SK-N-SH treated with all-trans-retinoic acid at 6 μM for 48 hours (cell line): ENCODE measurements at regions not wholly inside any gene's neighbourhood (a gene's known extent, or its start where the extent isn't known, plus 50 kb on each side); places are given as distances from the start of the nearest gene placed in this dataset.

ENCODE experiments used
- ATAC-seq: fragments of 200-7000 bp; cut with Tn5 transposase; 3 replicates; pipeline ENCODE4 v1.9.1; 2020; ENCODE audit warnings: mild to moderate bottlenecking, moderate library complexity
- ARNTL ChIP-seq: fragments of 450-650 bp; formaldehyde crosslinking; IDR thresholded peaks from 2 replicates; pipeline ENCODE4 v1.5.0; 2020; ENCODE audit warnings: low read depth, mild to moderate bottlenecking, moderate library complexity, borderline replicate concordance
- BACH2 ChIP-seq: fragments of 250-450 bp; sonication (Bioruptor Pico); IDR thresholded peaks from 2 replicates; pipeline ENCODE4 v1.9.0; 2021; ENCODE audit warnings: mild to moderate bottlenecking, borderline replicate concordance
- CSRNP3 ChIP-seq: fragments of 250-450 bp; sonication (Bioruptor Pico); IDR thresholded peaks from 2 replicates; pipeline ENCODE4 v1.5.1; 2021; ENCODE audit warnings: mild to moderate bottlenecking, moderate library complexity
- ESRRG ChIP-seq: fragments of 250-450 bp; sonication (Bioruptor Pico); IDR thresholded peaks from 2 replicates; pipeline ENCODE4 v1.6.1; 2021; ENCODE audit warnings: mild to moderate bottlenecking
- GLIS3 ChIP-seq: fragments of 250-450 bp; sonication (Bioruptor Pico); IDR thresholded peaks from 2 replicates; pipeline ENCODE4 v1.5.0; 2020; ENCODE audit warnings: mild to moderate bottlenecking, moderate library complexity
- ISL1 ChIP-seq: fragments of 250-450 bp; sonication (Bioruptor Pico); IDR thresholded peaks from 2 replicates; pipeline ENCODE4 v2.1.2; 2022; ENCODE audit warnings: mild to moderate bottlenecking, moderate library complexity
- OSR1 ChIP-seq: fragments of 250-450 bp; sonication (Bioruptor Pico); IDR thresholded peaks from 2 replicates; pipeline ENCODE4 v1.8.0; 2022; ENCODE audit warnings: moderate library complexity, mild to moderate bottlenecking, inconsistent platforms
- PATZ1 ChIP-seq: fragments of 250-450 bp; sonication (Bioruptor Pico); IDR thresholded peaks from 2 replicates; pipeline ENCODE4 v1.8.0; 2020; ENCODE audit warnings: mild to moderate bottlenecking, moderate library complexity, borderline replicate concordance
- POU6F1 ChIP-seq: fragments of 250-450 bp; sonication (Bioruptor Pico); IDR thresholded peaks from 2 replicates; pipeline ENCODE4 v1.8.0; 2021; ENCODE audit warnings: low read depth, mild to moderate bottlenecking, moderate library complexity, borderline replicate concordance
- RARB ChIP-seq: fragments of 250-450 bp; sonication (Bioruptor Pico); IDR thresholded peaks from 2 replicates; pipeline ENCODE4 v1.8.0; 2021; ENCODE audit warnings: mild to moderate bottlenecking, moderate library complexity
- SNAI2 ChIP-seq: fragments of 250-450 bp; sonication (Bioruptor Pico); IDR thresholded peaks from 2 replicates; pipeline ENCODE4 v1.5.0; 2020; ENCODE audit warnings: mild to moderate bottlenecking, moderate library complexity
- TCF4 ChIP-seq: fragments of 250-450 bp; sonication (Bioruptor Pico); IDR thresholded peaks from 2 replicates; pipeline ENCODE4 v1.8.0; 2021; ENCODE audit warnings: mild to moderate bottlenecking, moderate library complexity, borderline replicate concordance
- TOX ChIP-seq: fragments of 250-450 bp; sonication (Bioruptor Pico); IDR thresholded peaks from 2 replicates; pipeline ENCODE4 v1.8.0; 2021; ENCODE audit warnings: mild to moderate bottlenecking, moderate library complexity, borderline replicate concordance
- TSHZ2 ChIP-seq: fragments of 250-450 bp; sonication (Bioruptor Pico); IDR thresholded peaks from 2 replicates; pipeline ENCODE4 v1.5.0; 2020; ENCODE audit warnings: mild to moderate bottlenecking, moderate library complexity
- ZC3H10 ChIP-seq: fragments of 250-450 bp; sonication (Bioruptor Pico); IDR thresholded peaks from 2 replicates; pipeline ENCODE4 v1.5.1; 2021; ENCODE audit warnings: mild to moderate bottlenecking, moderate library complexity
- ZFP3 ChIP-seq: fragments of 250-450 bp; sonication (Bioruptor Pico); IDR thresholded peaks from 2 replicates; pipeline ENCODE4 v1.5.0; 2020; ENCODE audit warnings: mild to moderate bottlenecking, moderate library complexity
- ZFP30 ChIP-seq: fragments of 450-650 bp; formaldehyde crosslinking; IDR thresholded peaks from 2 replicates; pipeline ENCODE4 v1.5.0; 2022; ENCODE audit warnings: mild to moderate bottlenecking, moderate library complexity
- ZNF565 ChIP-seq: fragments of 450-650 bp; formaldehyde crosslinking; conservative IDR thresholded peaks from 2 replicates; pipeline ENCODE4 v1.5.0; 2020; ENCODE audit warnings: low read depth, mild to moderate bottlenecking, moderate library complexity
- ZNF70 ChIP-seq: fragments of 450-650 bp; formaldehyde crosslinking; IDR thresholded peaks from 2 replicates; pipeline ENCODE4 v1.5.0; 2020; ENCODE audit warnings: mild to moderate bottlenecking, moderate library complexity
- ZNF8 ChIP-seq: fragments of 450-650 bp; formaldehyde crosslinking; IDR thresholded peaks from 2 replicates; pipeline ENCODE4 v1.5.0; 2020; ENCODE audit warnings: mild to moderate bottlenecking, moderate library complexity

GRCh38 chr7:25638068-25638467 is 409.8 kb upstream of the NPVF start:
- TF ChIP-seq ZNF70 (CRISPR knock-in tag): no peak
- no peak for TF ChIP-seq ZFP30 (CRISPR knock-in tag)
- no peak for TF ChIP-seq ISL1
- no peak for TF ChIP-seq POU6F1 (CRISPR knock-in tag)
- TF ChIP-seq ZNF565 (CRISPR knock-in tag): no peak
- TF ChIP-seq CSRNP3 (CRISPR knock-in tag): no peak
- no peak for TF ChIP-seq ZC3H10
- no peak for TF ChIP-seq ARNTL (CRISPR knock-in tag)
- no peak for TF ChIP-seq BACH2 (CRISPR knock-in tag)
- TF ChIP-seq ZFP3: no peak
- no peak for TF ChIP-seq ZNF8
- no peak for TF ChIP-seq SNAI2 (CRISPR knock-in tag)
- no peak for TF ChIP-seq PATZ1 (CRISPR knock-in tag)
- TF ChIP-seq TSHZ2: no peak
- TF ChIP-seq TOX (CRISPR knock-in tag): no peak
- TF ChIP-seq OSR1 (CRISPR knock-in tag): no peak
- no peak for TF ChIP-seq TCF4 (CRISPR knock-in tag)
- ATAC-seq: no peak

GRCh38 chr7:25638590-25639244 is 410.4 kb upstream of the NPVF start:
- no peak for ATAC-seq
- TF ChIP-seq ESRRG (CRISPR knock-in tag) (no peak), TOX (CRISPR knock-in tag) (no peak)

- ATAC-seq: no peak
- no peak for TF ChIP-seq GLIS3 (CRISPR knock-in tag)
Observed at GRCh38 chr7:25642849-25643248, 414.6 kb upstream of the NPVF start.

- TF ChIP-seq POU6F1 (CRISPR knock-in tag): no peak
- TF ChIP-seq ZNF70 (CRISPR knock-in tag): no peak
- TF ChIP-seq RARB (CRISPR knock-in tag): no peak
- no peak for TF ChIP-seq ZNF8
- no peak for TF ChIP-seq SNAI2 (CRISPR knock-in tag)
- no peak for TF ChIP-seq GLIS3 (CRISPR knock-in tag)
- TF ChIP-seq TOX (CRISPR knock-in tag): no peak
- TF ChIP-seq BACH2 (CRISPR knock-in tag): no peak
- no peak for ATAC-seq
Observed at GRCh38 chr7:25643286-25643685, 415.0 kb upstream of the NPVF start.
